A549 (cell line): ENCODE measurements at regions not wholly inside any gene's neighbourhood (a gene's known extent, or its start where the extent isn't known, plus 50 kb on each side); places are given as distances from the start of the nearest gene placed in this dataset.

Source experiments
- ATAC-seq, 2 experiments: fragments of 200-7000 bp in 1 of 2; fragments of >200 bp in 1 of 2; cut with Nextera tagmentation in 1 of 2; cut with Tn5 transposase in 1 of 2; 3 replicates each; pipeline versions ENCODE4 v1.8.0 to v1.9.1; 2018 to 2020; ENCODE audit warnings: mild to moderate bottlenecking in 1 of 2, moderate library complexity in 1 of 2
- CTCF ChIA-PET: fragments of 300-600 bp; sonication (Branson Sonifier 250); formaldehyde crosslinking; extraction: SDS; loops from one replicate; lab custom pipeline; 2021; ENCODE audit warnings: antibody characterized with exemption, inconsistent platforms; lab: Yijun Ruan, JAX
- POLR2A ChIA-PET: fragments of 350-600 bp; formaldehyde crosslinking; extraction: SDS; loops from one replicate; lab custom pipeline; 2021; ENCODE audit warnings: antibody characterized with exemption, inconsistent platforms; lab: Yijun Ruan, JAX
- DNase-seq, 2 experiments: peaks; one replicate each; pipeline versions ENCODE4 v3.0.0 to v3.0.0-alpha.2; 2011 to 2016; ENCODE audit warnings: low read depth in 1 of 2, low spot score in 1 of 2
- FAIRE-seq: peaks from 2 replicates; lab custom pipeline; 2011; peaks lifted over from hg19 to GRCh38; lab: Jason Lieb, UNC
- H3K27ac ChIP-seq, 2 experiments: fragments of >200 bp; sonication (Bioruptor Twin); formaldehyde crosslinking; 3 replicates each; pipeline ENCODE4 v1.5.1; 2016 to 2017
- H3K4me1 ChIP-seq: fragments of >200 bp; sonication (Bioruptor Twin); formaldehyde crosslinking; 3 replicates; pipeline ENCODE4 v1.6.1; 2016
- H3K4me2 ChIP-seq: fragments of >200 bp; sonication (Bioruptor Twin); formaldehyde crosslinking; 3 replicates; pipeline ENCODE4 v1.6.1; 2016
- H3K4me3 ChIP-seq: fragments of >200 bp; sonication (Bioruptor Twin); formaldehyde crosslinking; 3 replicates; pipeline ENCODE4 v1.5.1; 2016
- H3K9me3 ChIP-seq: fragments of >200 bp; sonication (Bioruptor Twin); formaldehyde crosslinking; 3 replicates; pipeline ENCODE4 v1.6.1; 2016
- CBX2 ChIP-seq: fragments of 200-600 bp; sonication (generic); IDR thresholded peaks from 2 replicates; pipeline ENCODE4 v1.6.1; 2016; ENCODE audit warnings: low read depth, mild to moderate bottlenecking, borderline replicate concordance
- CBX8 ChIP-seq: fragments of 200-600 bp; sonication (generic); IDR thresholded peaks from 2 replicates; pipeline ENCODE4 v1.6.1; 2016
- CEBPB ChIP-seq, 2 experiments: fragments of >200 bp in 1 of 2; sonication (Bioruptor Twin) in 1 of 2; formaldehyde crosslinking in 1 of 2; IDR thresholded peaks; 2 replicates each; pipeline ENCODE4 v1.6.1; 2012 to 2016
- CHD4 ChIP-seq: fragments of 200-600 bp; sonication (generic); IDR thresholded peaks from 2 replicates; pipeline ENCODE4 v1.6.1; 2016; ENCODE audit warnings: antibody characterized with exemption, mild to moderate bottlenecking, borderline replicate concordance
- CTCF ChIP-seq: fragments of >200 bp; sonication (Bioruptor Twin); formaldehyde crosslinking; IDR thresholded peaks from 3 replicates; pipeline ENCODE4 v1.5.1; 2016
- EHF ChIP-seq: fragments of 250-450 bp; sonication (Bioruptor Pico); IDR thresholded peaks from 2 replicates; pipeline ENCODE4 v1.5.0; 2020; ENCODE audit warnings: mild to moderate bottlenecking
- EHMT2 ChIP-seq: fragments of 200-600 bp; sonication (generic); IDR thresholded peaks from 2 replicates; pipeline ENCODE4 v1.6.1; 2016; ENCODE audit warnings: antibody characterized with exemption, low read depth, mild to moderate bottlenecking, moderate library complexity
- ELK1 ChIP-seq: fragments of 150-350 bp; IDR thresholded peaks from 2 replicates; pipeline ENCODE4 v1.6.1; 2014; ENCODE audit warnings: low read depth, mild to moderate bottlenecking, low read length
- ESRRA ChIP-seq: fragments of 150-350 bp; IDR thresholded peaks from 2 replicates; pipeline ENCODE4 v1.6.1; 2014; ENCODE audit warnings: mild to moderate bottlenecking, low read length, borderline replicate concordance
- FOXS1 ChIP-seq: fragments of 250-450 bp; sonication (Bioruptor Pico); IDR thresholded peaks from 2 replicates; pipeline ENCODE4 v1.5.0; 2020; ENCODE audit warnings: mild to moderate bottlenecking, moderate library complexity
- HDAC2 ChIP-seq: fragments of 200-600 bp; sonication (generic); IDR thresholded peaks from 2 replicates; pipeline ENCODE4 v1.6.1; 2016
- HOXB13 ChIP-seq: fragments of 250-450 bp; sonication (Bioruptor Pico); IDR thresholded peaks from 2 replicates; pipeline ENCODE4 v1.5.0; 2020; ENCODE audit warnings: low read depth, mild to moderate bottlenecking, moderate library complexity
- JUNB ChIP-seq: fragments of >200 bp; sonication (Bioruptor Twin); formaldehyde crosslinking; IDR thresholded peaks from 2 replicates; pipeline ENCODE4 v1.6.1; 2016
- NFE2L2 ChIP-seq: fragments of 150-350 bp; conservative IDR thresholded peaks from 2 replicates; pipeline ENCODE4 v1.6.1; 2014; ENCODE audit warnings: low read length
- NR3C1 ChIP-seq: fragments of >200 bp; sonication (Bioruptor Twin); formaldehyde crosslinking; IDR thresholded peaks from 3 replicates; pipeline ENCODE4 v1.6.1; 2017
- PBX3 ChIP-seq: IDR thresholded peaks from 2 replicates; pipeline ENCODE4 v1.6.1; 2012
- POLR2A ChIP-seq: IDR thresholded peaks from 2 replicates; pipeline ENCODE4 v1.6.1; 2012; ENCODE audit warnings: mild to moderate bottlenecking, low read length
- POLR2AphosphoS2 ChIP-seq: conservative IDR thresholded peaks from 2 replicates; pipeline ENCODE4 v1.6.1; 2012; ENCODE audit warnings: low read length, improper control_type of control experiment, inconsistent platforms
- RAD21 ChIP-seq, 2 experiments: fragments of >200 bp in 1 of 2; sonication (Bioruptor Twin) in 1 of 2; formaldehyde crosslinking in 1 of 2; IDR thresholded peaks in 1 of 2; conservative IDR thresholded peaks in 1 of 2; 2 replicates in 1 of 2; 3 replicates in 1 of 2; pipeline ENCODE4 v1.6.1; 2012 to 2018; ENCODE audit warnings: inconsistent platforms in 1 of 2
- RARB ChIP-seq: fragments of 250-450 bp; sonication (Bioruptor Pico); IDR thresholded peaks from 2 replicates; pipeline ENCODE4 v1.8.0; 2021; ENCODE audit warnings: mild to moderate bottlenecking, moderate library complexity
- REST ChIP-seq: fragments of 200-600 bp; sonication (generic); IDR thresholded peaks from 2 replicates; pipeline ENCODE4 v1.6.1; 2016; ENCODE audit warnings: antibody characterized with exemption, mild to moderate bottlenecking, moderate library complexity
- RFX5 ChIP-seq: fragments of 450-650 bp; IDR thresholded peaks from 2 replicates; pipeline ENCODE4 v1.7.1; 2014; ENCODE audit warnings: antibody characterized with exemption, mild to moderate bottlenecking, moderate library complexity
- RNF2 ChIP-seq: fragments of 200-600 bp; sonication (generic); IDR thresholded peaks from 2 replicates; pipeline ENCODE4 v1.6.1; 2016; ENCODE audit warnings: low read depth, mild to moderate bottlenecking, antibody characterized with exemption, moderate library complexity, borderline replicate concordance
- TP53 ChIP-seq: fragments of 250-450 bp; sonication (Bioruptor Pico); IDR thresholded peaks from 2 replicates; pipeline ENCODE4 v1.5.0; 2021; ENCODE audit warnings: mild to moderate bottlenecking, moderate library complexity
- ZC3H11A ChIP-seq: fragments of 450-650 bp; IDR thresholded peaks from 2 replicates; pipeline ENCODE4 v1.6.1; 2014; ENCODE audit warnings: antibody characterized with exemption, mild to moderate bottlenecking
- ZNF302 ChIP-seq: fragments of 250-450 bp; sonication (Bioruptor Pico); IDR thresholded peaks from 2 replicates; pipeline ENCODE4 v1.9.0; 2021; ENCODE audit warnings: inconsistent platforms, mild to moderate bottlenecking, moderate library complexity
- ZSCAN20 ChIP-seq: fragments of 250-450 bp; sonication (Bioruptor Pico); IDR thresholded peaks from 2 replicates; pipeline ENCODE4 v1.8.0; 2022; ENCODE audit warnings: mild to moderate bottlenecking, moderate library complexity
- WGBS: methylation state at CpG from one replicate; pipeline ENCODE4 v1.1.6; 2017; ENCODE audit errors: missing lambda C conversion rate; 5-methylcytosine and 5-hydroxymethylcytosine counted together

GRCh38 chr15:95536638-95537037 lies 793.9 kb upstream of the NR2F2 start (continued):
- no peak for TF ChIP-seq CHD4

- H3K4me2 ChIP-seq, result no peak overlapping the region
- POLR2A ChIA-PET, result no interaction called here
- 20% methylated on average over 5 of the region's 5 CpGs for WGBS
- no peak for TF ChIP-seq ESRRA
- no peak for TF ChIP-seq EHF
- no peak for TF ChIP-seq PBX3
- no peak for TF ChIP-seq CHD4
- no peak for TF ChIP-seq CBX8
- no peak for TF ChIP-seq CEBPB (IDR thresholded peaks at IDR 0.05)
- no peak for TF ChIP-seq RARB (CRISPR knock-in tag)
- no peak for TF ChIP-seq POLR2AphosphoS2
- TF ChIP-seq HDAC2, result no peak
- no peak for TF ChIP-seq RAD21 (conservative IDR thresholded peaks at IDR 0.05 in 1 of 2, IDR thresholded peaks at IDR 0.05 in 1 of 2)
- TF ChIP-seq NR3C1, result no peak
- TF ChIP-seq, all 56 proteins: peak for 0
- DNase-seq (no peak), ATAC-seq (no peak), FAIRE-seq (no peak)
- H3K4me3 ChIP-seq, result no peak overlapping the region
- no peaks in the 10 kb centered on the region for H3K9me3 ChIP-seq
- CTCF ChIA-PET, result no interaction called here
- no peaks in the 10 kb centered on the region for H3K4me1 ChIP-seq
- no peak overlapping the region for H3K27ac ChIP-seq
These were observed 791.8 kb upstream of the NR2F2 start for GRCh38 chr15:95538693-95539092.

GRCh38 chr15:95541301-95541700 lies 789.2 kb upstream of the NR2F2 start:
- H3K4me2 ChIP-seq, result no peak overlapping the region
- ChIA-PET CTCF (interaction anchor here (0.9 to 1.5 kb wide), 2 partner anchors 9 to 14 kb away, joined by 3 read pairs; no protein-coding TSS in a partner anchor), POLR2A (no interaction called here)
- no peak overlapping the region for H3K27ac ChIP-seq
- FAIRE-seq (no peak), DNase-seq (no peak), ATAC-seq (no peak)
- WGBS, result 48% methylated on average over 7 of the region's 7 CpGs
- H3K4me1 ChIP-seq, result no peaks in the 10 kb centered on the region
- TF ChIP-seq ZNF302 (no peak), FOXS1 (CRISPR knock-in tag) (no peak), TP53 (CRISPR knock-in tag) (no peak), ZC3H11A (no peak), POLR2A (no peak), RARB (CRISPR knock-in tag) (no peak), NFE2L2 (no peak)
- no peak overlapping the region for H3K4me3 ChIP-seq
- no peaks in the 10 kb centered on the region for H3K9me3 ChIP-seq

- Histone ChIP-seq H3K4me2 (no peak overlapping the region), H3K4me1 (no peaks in the 10 kb centered on the region), H3K4me3 (no peak overlapping the region), H3K9me3 (no peaks in the 10 kb centered on the region), H3K27ac (no peak overlapping the region)
- CTCF ChIA-PET, result no interaction called here
- no peak for DNase-seq
- no peak for FAIRE-seq
- 11% methylated on average over 3 of the region's 3 CpGs for WGBS
- ATAC-seq, result no peak
- POLR2A ChIA-PET, result no interaction called here
- TF ChIP-seq CBX2 (no peak), RARB (CRISPR knock-in tag) (no peak), HOXB13 (CRISPR knock-in tag) (no peak), RNF2 (no peak), NFE2L2 (no peak), TP53 (CRISPR knock-in tag) (no peak), CTCF (no peak), REST (no peak), JUNB (no peak), RFX5 (no peak), ZSCAN20 (CRISPR knock-in tag) (no peak), ELK1 (no peak), EHMT2 (no peak)
These were observed 781.2 kb upstream of the NR2F2 start for GRCh38 chr15:95549168-95549738.
